GM19351 (cell line): ENCODE measurements at regions not wholly inside any gene's neighbourhood (a gene's known extent, or its start where the extent isn't known, plus 50 kb on each side); places are given as distances from the start of the nearest gene placed in this dataset.

Source experiments
- ATAC-seq: cut with Tn5 transposase; IDR thresholded peaks from one replicate; pipeline ENCODE4 v1.9.1; 2021; ENCODE audit warnings: mild to moderate bottlenecking, moderate library complexity; ENCODE audit not compliant: unreplicated experiment

DNA sequence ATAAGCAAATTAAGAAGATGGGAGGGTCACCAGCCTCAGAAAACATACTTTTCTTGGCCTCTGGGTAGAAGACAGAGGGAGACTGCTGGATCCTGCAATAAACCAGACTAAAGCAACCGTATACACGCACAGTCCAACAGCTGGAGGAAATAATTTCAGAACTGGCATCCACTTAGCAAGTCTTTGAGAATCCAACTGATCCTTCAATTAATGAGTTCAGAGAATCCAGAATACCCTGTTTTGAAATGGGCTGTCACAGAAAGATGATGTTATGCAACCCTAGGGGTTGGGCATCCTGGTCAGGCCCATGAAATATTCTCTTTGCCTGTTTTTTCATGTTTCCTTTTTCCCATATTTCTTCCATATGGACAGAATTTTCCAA lies 134.0 kb upstream of the MAGI3 start:
- no peak for ATAC-seq

DNA sequence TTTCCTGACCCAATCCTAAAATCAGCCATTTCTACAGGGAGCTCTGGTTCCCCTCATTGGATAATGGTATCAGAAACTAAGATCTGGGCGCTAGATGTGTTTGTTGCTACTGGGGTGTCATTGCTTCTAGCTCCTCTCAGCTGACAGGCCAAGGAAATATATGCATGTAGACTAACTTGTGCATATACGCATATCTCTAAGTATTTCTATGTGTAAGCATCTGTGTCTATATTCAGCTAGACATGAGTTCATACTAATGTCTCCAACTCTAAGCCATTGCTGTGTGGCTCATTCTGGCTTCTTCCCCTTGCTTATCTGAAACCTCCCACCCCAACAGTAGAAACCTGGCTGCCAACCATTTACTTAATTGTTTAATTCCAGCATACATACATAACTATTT lies 130.3 kb upstream of the MAGI3 start:
- ATAC-seq = no peak

DNA sequence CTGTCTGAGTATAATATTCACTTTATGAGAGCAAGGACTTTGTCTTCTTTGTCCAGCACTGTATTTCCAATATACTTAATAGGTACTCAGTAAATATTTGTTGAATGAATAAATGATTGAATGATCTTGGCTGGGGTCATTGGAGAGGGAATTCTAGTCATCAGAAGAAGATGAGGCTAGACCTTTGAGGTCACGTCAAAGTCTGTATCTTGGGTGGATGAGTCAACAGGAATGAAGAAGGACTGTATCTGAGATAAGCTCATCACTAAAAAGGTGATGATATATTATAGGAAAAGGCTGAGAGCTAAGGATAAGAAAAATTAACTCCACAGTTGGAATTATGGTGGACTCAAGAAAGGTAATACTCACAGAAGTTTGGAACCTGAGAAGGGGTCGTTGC lies 125.1 kb upstream of the MAGI3 start:
- ATAC-seq = no peak

- no peak for ATAC-seq
Measured at GRCh38 chr1:113266788-113267187, 123.5 kb upstream of the MAGI3 start.

- no peak for ATAC-seq
Measured at GRCh38 chr1:113269168-113269963, 120.9 kb upstream of the MAGI3 start.

DNA sequence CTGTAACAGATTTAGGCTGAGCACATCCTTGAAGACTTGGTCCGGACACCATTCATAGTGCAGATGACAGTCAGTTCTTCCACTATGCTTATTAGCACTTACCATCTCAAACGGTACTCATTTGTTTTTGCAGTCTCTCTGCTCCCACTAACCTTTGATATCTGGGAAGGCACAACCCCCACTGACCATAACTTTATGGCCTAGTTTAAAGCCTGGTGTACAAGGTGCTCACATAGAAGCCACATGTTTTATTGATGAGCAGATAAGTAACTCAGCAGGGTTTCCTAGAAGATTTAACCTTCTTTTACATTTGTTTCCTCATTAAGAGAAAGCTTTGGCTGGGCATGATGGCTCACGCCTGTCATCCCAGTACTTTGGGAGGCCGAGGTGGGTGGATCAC lies 119.3 kb upstream of the MAGI3 start:
- ATAC-seq = no peak

DNA sequence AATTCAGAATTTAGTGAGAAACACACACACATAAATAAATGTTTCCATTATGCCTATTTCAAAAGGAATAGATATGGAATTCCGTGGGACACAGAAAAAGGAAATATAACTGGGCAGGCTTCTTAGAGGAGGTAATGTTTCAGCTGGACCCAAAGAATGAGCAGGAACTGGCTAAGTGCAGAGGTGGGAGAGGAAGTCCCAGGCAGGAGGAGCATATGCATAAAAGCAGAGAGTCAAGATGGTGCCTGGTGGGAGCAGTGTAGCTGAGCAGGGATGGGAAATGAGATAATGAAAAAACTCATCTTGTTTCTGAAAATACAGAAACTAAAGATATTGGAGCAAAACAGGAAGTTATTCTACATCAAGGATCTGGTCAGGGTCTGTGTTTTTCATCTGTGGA lies 115.2 kb upstream of the MAGI3 start:
- no peak for ATAC-seq

- no peak for ATAC-seq
Measured at GRCh38 chr1:113275691-113276090, 114.6 kb upstream of the MAGI3 start.

DNA sequence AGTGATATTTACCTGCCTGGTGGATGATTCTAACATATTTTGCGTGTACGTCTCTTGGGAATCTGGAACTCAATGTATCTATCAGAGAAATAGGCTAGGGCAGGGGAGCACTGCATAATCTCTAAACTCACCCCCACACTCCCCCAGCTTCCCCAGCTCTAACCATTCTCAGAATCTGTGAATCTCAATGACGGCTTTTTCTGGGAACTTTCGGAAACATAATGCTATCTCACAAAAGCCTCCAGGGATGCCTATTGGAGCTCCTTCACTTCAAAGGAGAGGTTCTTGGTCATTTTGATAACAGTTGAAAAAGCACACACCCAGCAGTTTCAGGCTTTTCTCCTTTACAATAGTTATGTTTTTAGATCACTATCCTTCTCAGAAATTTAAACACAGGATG lies 113.8 kb upstream of the MAGI3 start:
- no peak for ATAC-seq

GRCh38 chr1:113278371-113278770 lies 111.9 kb upstream of the MAGI3 start:
- ATAC-seq = no peak

DNA sequence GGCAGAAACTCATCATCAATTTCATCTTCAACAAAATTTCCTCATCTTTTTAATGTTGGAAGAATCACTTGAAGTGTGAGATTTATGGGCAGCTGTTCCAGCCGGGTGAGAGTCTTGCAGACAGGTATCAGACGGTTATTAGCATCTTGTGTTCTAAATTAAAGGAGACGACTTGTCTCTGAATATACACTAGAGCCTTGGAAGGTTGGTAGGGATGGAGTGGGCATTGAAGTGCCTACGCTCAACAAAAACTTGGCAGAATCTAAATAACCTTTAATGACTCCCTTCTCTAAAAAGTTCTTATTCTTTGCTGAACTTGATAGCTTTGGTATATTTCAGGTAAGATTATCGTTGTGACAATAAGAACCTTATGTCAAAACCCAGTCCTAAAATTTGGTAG lies 111.5 kb upstream of the MAGI3 start:
- ATAC-seq = no peak

- no peak for ATAC-seq
Measured at GRCh38 chr1:113279776-113280391, 110.4 kb upstream of the MAGI3 start.

GRCh38 chr1:113280581-113280980 lies 109.7 kb upstream of the MAGI3 start:
- ATAC-seq = no peak

- ATAC-seq = no peak
Measured at GRCh38 chr1:113281550-113281949, 108.8 kb upstream of the MAGI3 start.

- ATAC-seq = no peak
Measured at GRCh38 chr1:113282008-113282892, 108.1 kb upstream of the MAGI3 start.

GRCh38 chr1:113282893-113283285 lies 107.4 kb upstream of the MAGI3 start:
- ATAC-seq = no peak

GRCh38 chr1:113283914-113284313 lies 106.4 kb upstream of the MAGI3 start:
- ATAC-seq = no peak

GRCh38 chr1:113286156-113286555 lies 104.2 kb upstream of the MAGI3 start:
- no peak for ATAC-seq

- ATAC-seq = no peak
Measured at GRCh38 chr1:113291777-113292602, 98.3 kb upstream of the MAGI3 start.

GRCh38 chr1:113292603-113293255 lies 97.6 kb upstream of the MAGI3 start:
- ATAC-seq = no peak
